ENCODE measurements at regions not wholly inside any gene's neighbourhood (a gene's known extent, or its start where the extent isn't known, plus 50 kb on each side); places are given as distances from the start of the nearest gene placed in this dataset.

DNA sequence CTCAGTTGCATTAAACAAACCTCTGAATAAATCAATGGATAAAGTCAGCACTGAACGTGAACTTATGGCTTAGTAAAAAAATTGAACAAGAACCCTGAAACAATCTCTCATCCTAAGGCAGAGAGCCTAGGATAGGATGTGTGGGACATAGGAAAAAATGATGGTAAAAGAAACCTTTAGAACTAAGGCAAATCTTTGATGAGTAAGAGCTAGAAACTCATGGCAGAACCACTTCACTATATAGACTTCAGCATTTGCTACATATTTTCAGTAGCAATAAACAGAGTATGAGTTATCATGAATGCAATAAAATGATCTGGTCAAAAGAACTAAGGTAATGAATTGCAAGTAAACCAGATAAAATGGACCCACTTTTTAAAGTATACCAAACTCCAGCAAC, 725.8 kb upstream of the DPPA4 start:
- TF ChIP-seq, protein P1, sequence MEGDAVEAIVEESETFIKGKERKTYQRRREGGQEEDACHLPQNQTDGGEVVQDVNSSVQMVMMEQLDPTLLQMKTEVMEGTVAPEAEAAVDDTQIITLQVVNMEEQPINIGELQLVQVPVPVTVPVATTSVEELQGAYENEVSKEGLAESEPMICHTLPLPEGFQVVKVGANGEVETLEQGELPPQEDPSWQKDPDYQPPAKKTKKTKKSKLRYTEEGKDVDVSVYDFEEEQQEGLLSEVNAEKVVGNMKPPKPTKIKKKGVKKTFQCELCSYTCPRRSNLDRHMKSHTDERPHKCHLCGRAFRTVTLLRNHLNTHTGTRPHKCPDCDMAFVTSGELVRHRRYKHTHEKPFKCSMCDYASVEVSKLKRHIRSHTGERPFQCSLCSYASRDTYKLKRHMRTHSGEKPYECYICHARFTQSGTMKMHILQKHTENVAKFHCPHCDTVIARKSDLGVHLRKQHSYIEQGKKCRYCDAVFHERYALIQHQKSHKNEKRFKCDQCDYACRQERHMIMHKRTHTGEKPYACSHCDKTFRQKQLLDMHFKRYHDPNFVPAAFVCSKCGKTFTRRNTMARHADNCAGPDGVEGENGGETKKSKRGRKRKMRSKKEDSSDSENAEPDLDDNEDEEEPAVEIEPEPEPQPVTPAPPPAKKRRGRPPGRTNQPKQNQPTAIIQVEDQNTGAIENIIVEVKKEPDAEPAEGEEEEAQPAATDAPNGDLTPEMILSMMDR (IDR thresholded peaks at IDR 0.05; ENCODE audit: low read depth, low read length, missing input control): no peak
- TF ChIP-seq, protein P2, sequence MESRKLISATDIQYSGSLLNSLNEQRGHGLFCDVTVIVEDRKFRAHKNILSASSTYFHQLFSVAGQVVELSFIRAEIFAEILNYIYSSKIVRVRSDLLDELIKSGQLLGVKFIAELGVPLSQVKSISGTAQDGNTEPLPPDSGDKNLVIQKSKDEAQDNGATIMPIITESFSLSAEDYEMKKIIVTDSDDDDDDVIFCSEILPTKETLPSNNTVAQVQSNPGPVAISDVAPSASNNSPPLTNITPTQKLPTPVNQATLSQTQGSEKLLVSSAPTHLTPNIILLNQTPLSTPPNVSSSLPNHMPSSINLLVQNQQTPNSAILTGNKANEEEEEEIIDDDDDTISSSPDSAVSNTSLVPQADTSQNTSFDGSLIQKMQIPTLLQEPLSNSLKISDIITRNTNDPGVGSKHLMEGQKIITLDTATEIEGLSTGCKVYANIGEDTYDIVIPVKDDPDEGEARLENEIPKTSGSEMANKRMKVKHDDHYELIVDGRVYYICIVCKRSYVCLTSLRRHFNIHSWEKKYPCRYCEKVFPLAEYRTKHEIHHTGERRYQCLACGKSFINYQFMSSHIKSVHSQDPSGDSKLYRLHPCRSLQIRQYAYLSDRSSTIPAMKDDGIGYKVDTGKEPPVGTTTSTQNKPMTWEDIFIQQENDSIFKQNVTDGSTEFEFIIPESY (IDR thresholded peaks at IDR 0.05): no peak
